OCI-LY3 (cell line): ENCODE measurements at regions not wholly inside any gene's neighbourhood (a gene's known extent, or its start where the extent isn't known, plus 50 kb on each side); places are given as distances from the start of the nearest gene placed in this dataset.
"Not testable (repeated sequence)": the region's sequence is repeated elsewhere in the genome, so short reads cannot be mapped to it uniquely, and the experiment has no call there.

Experiments
- H2AFZ ChIP-seq: fragments of 200-600, 300-600 bp; shearing (Covaris generic); 2 replicates; pipeline ENCODE4 v1.6.0; 2014; ENCODE audit warnings: antibody characterized with exemption, low read depth, low read length
- H3K27ac ChIP-seq: fragments of 200-600, 300-600 bp; sonication (generic); 2 replicates; pipeline ENCODE4 v1.5.1; 2014; ENCODE audit warnings: mild to moderate bottlenecking, low read length, moderate library complexity, mixed read lengths
- H3K27me3 ChIP-seq: fragments of 200-600, 300-600 bp; sonication (generic); 2 replicates; pipeline ENCODE4 v1.6.1; 2014; ENCODE audit warnings: low read depth, low read length, mixed read lengths
- H3K36me3 ChIP-seq: fragments of 200-600, 300-600 bp; sonication (generic); replicated peaks from 2 replicates; pipeline ENCODE3; 2014; ENCODE audit warnings: low read depth, low read length, mixed read lengths
- H3K4me1 ChIP-seq: fragments of 300-600, 200-600 bp; sonication (generic); 2 replicates; pipeline ENCODE4 v1.6.1; 2014; ENCODE audit warnings: low read length, mixed read lengths
- H3K4me2 ChIP-seq: fragments of 200-600, 300-600 bp; sonication (generic); 2 replicates; pipeline ENCODE4 v1.6.1; 2014; ENCODE audit warnings: low read length, mixed read lengths
- H3K4me3 ChIP-seq: fragments of 300-600, 200-600 bp; sonication (generic); 2 replicates; pipeline ENCODE4 v1.5.1; 2014; ENCODE audit warnings: antibody characterized with exemption, mild to moderate bottlenecking, low read length, moderate library complexity
- H3K79me2 ChIP-seq: fragments of 300-600, 200-600 bp; shearing (Covaris generic); 2 replicates; pipeline ENCODE4 v1.6.1; 2014; ENCODE audit warnings: mild to moderate bottlenecking, low read length, mixed read lengths
- H3K9ac ChIP-seq: fragments of 300-600, 200-600 bp; shearing (Covaris generic); 2 replicates; pipeline ENCODE4 v1.6.0; 2014; ENCODE audit warnings: mild to moderate bottlenecking, low read length, moderate library complexity
- H3K9me3 ChIP-seq: fragments of 200-600, 300-600 bp; shearing (Covaris generic); 2 replicates; pipeline ENCODE4 v1.6.1; 2014; ENCODE audit warnings: low read length, mixed read lengths; ENCODE audit not compliant: insufficient read depth
- H4K20me1 ChIP-seq: fragments of 200-600, 300-600 bp; sonication (generic); 2 replicates; pipeline ENCODE4 v1.6.1; 2016; ENCODE audit warnings: low read length, mixed read lengths; ENCODE audit not compliant: insufficient read depth
- EZH2phosphoT487 ChIP-seq: fragments of 200-600 bp; shearing (Covaris generic); IDR thresholded peaks from 2 replicates; pipeline ENCODE4 v1.6.1; 2018; ENCODE audit warnings: antibody characterized with exemption, mixed run types, low read depth
- TF ChIP-seq, protein P1 (sequence below): fragments of 200-600, 300-600 bp; sonication (generic); IDR thresholded peaks from 2 replicates; pipeline ENCODE4 v1.5.1; 2014; ENCODE audit warnings: antibody characterized with exemption, low read length, low read depth

DNA sequence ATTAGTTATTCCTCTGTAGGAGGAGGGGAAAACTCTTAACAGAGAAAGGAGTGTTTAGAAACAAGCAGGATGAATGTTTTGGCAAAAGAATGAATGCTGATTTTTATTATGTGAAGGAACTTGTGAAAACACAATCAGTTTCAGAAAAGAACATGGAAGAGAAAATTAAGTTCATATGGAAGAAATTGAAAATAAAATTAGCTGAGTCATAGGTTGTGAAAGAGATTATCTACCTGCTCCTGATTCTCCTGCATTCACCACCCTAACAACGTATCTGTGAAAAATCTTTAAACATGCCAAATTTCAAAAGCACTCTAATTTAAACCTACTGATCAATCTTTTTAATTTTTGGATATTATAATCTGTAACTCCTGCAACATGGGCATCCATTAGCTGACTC is 227.3 kb upstream of the RSPO3 start:
- Histone ChIP-seq H3K36me3 (no peaks in the 10 kb centered on the region), H3K27ac (no peak overlapping the region), H3K27me3 (no peaks in the 10 kb centered on the region), H4K20me1 (no peaks in the 10 kb centered on the region), H3K9ac (no peak overlapping the region), H2AFZ (no peak overlapping the region), H3K4me2 (no peak overlapping the region), H3K9me3 (no peaks in the 10 kb centered on the region), H3K4me1 (no peaks in the 10 kb centered on the region), H3K79me2 (no peaks in the 10 kb centered on the region), H3K4me3 (no peak overlapping the region)
- TF ChIP-seq EZH2phosphoT487 = no peak
- TF ChIP-seq, protein P1, sequence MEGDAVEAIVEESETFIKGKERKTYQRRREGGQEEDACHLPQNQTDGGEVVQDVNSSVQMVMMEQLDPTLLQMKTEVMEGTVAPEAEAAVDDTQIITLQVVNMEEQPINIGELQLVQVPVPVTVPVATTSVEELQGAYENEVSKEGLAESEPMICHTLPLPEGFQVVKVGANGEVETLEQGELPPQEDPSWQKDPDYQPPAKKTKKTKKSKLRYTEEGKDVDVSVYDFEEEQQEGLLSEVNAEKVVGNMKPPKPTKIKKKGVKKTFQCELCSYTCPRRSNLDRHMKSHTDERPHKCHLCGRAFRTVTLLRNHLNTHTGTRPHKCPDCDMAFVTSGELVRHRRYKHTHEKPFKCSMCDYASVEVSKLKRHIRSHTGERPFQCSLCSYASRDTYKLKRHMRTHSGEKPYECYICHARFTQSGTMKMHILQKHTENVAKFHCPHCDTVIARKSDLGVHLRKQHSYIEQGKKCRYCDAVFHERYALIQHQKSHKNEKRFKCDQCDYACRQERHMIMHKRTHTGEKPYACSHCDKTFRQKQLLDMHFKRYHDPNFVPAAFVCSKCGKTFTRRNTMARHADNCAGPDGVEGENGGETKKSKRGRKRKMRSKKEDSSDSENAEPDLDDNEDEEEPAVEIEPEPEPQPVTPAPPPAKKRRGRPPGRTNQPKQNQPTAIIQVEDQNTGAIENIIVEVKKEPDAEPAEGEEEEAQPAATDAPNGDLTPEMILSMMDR = no peak

DNA sequence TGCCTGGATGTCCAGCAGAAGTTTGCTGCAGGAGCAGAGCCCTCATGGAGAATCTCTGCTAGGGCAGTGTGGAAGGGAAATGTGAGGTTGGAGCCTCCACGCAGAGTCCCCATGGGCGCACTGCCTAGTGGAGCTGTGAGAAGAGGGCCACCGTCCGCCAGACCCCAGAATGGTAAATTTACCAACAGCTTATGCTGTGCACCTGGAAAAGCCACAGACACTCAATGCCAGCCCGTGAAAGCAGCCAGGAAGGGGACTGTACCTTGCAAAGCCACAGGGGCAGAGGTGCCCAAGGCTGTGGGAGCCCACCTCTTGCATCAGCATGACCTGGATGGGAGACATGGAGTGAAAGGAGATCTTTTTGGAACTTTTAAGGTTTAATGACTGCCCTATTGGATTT is 225.6 kb upstream of the RSPO3 start:
- not testable (repeated sequence) for H3K4me3 ChIP-seq, H3K27ac ChIP-seq, H3K9ac ChIP-seq, H3K36me3 ChIP-seq, H3K4me1 ChIP-seq, H3K27me3 ChIP-seq, H2AFZ ChIP-seq, H3K79me2 ChIP-seq, H4K20me1 ChIP-seq, H3K4me2 ChIP-seq, H3K9me3 ChIP-seq

DNA sequence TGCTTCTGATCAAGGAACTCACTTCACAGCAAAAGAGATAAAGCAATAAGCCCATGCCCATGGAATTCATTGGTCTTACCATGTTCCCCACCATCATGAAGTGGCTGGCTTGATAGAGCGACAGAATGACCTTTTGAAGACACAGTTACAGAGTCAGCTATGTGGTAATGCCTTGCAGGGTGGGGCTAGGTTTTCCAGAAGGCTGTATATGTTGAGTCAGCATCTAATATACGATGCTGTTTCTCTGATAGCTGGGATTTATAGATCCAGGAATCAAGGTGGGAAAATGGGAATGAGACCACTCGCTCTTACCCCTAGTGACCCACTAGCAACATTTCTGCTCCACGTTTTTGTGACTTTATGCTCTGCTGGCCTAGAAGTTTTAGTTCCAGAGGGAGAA is 220.7 kb upstream of the RSPO3 start:
- Histone ChIP-seq H2AFZ (no peak overlapping the region), H3K4me3 (no peak overlapping the region), H3K27me3 (no peaks in the 10 kb centered on the region), H3K4me2 (no peak overlapping the region), H4K20me1 (no peaks in the 10 kb centered on the region), H3K4me1 (no peaks in the 10 kb centered on the region), H3K27ac (no peak overlapping the region), H3K9me3 (no peaks in the 10 kb centered on the region), H3K36me3 (no peaks in the 10 kb centered on the region), H3K79me2 (no peaks in the 10 kb centered on the region), H3K9ac (no peak overlapping the region)
- TF ChIP-seq EZH2phosphoT487 = no peak
- TF ChIP-seq, protein P1 = no peak

DNA sequence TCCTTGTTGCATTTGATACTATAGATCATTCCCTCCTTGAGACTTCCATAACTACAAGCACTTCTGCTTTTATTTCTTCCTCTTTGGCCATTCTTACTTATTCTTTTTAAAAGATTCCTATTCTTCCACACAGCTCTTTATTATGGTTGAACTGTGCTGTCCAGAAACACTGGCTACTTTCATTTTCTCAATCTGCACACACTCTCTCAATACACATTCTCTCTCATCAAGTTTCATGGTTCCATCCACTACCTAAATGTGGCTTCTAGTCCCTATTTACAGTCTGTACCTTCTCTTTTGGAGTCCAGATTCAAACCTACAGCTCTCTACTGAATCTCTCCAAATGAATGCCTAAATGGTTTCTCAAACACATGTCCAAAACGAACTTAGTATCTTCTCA is 214.3 kb upstream of the RSPO3 start:
- Histone ChIP-seq H3K79me2 (no peaks in the 10 kb centered on the region), H2AFZ (no peak overlapping the region), H3K4me3 (no peak overlapping the region), H4K20me1 (no peaks in the 10 kb centered on the region), H3K9ac (no peak overlapping the region), H3K27ac (no peak overlapping the region), H3K36me3 (no peaks in the 10 kb centered on the region), H3K4me2 (no peak overlapping the region), H3K9me3 (no peaks in the 10 kb centered on the region), H3K27me3 (no peaks in the 10 kb centered on the region), H3K4me1 (no peaks in the 10 kb centered on the region)
- TF ChIP-seq, protein P1 = no peak
- TF ChIP-seq EZH2phosphoT487 = no peak

DNA sequence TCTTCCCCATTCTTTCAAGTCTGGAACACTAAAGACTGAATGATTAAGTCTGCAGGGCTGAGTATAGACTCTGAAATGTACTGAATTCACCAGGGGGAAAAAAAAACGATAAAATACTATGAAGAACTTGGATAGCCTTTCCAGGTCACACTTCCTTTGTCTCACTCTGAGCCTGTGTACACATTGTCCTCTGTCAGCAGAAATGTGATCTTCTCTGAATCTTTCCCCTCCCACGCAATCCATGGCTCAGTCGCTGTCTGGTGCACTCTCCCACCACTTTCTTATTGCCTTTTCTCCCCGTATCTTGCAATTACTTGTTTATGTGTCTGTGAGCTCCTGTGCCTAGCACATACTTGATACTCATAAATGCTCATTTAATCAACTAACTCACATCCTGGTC is 212.6 kb upstream of the RSPO3 start:
- no peak overlapping the region for H3K4me2 ChIP-seq
- no peak overlapping the region for H3K27ac ChIP-seq
- H4K20me1 ChIP-seq = no peaks in the 10 kb centered on the region
- TF ChIP-seq, protein P1 = no peak
- TF ChIP-seq EZH2phosphoT487 = no peak
- no peaks in the 10 kb centered on the region for H3K36me3 ChIP-seq
- no peaks in the 10 kb centered on the region for H3K9me3 ChIP-seq
- no peak overlapping the region for H3K4me3 ChIP-seq
- no peak overlapping the region for H3K9ac ChIP-seq
- H3K79me2 ChIP-seq = no peaks in the 10 kb centered on the region
- no peak overlapping the region for H2AFZ ChIP-seq
- no peaks in the 10 kb centered on the region for H3K27me3 ChIP-seq
- H3K4me1 ChIP-seq = no peaks in the 10 kb centered on the region
